ENCODE measurements at regions not wholly inside any gene's neighbourhood (a gene's known extent, or its start where the extent isn't known, plus 50 kb on each side); places are given as distances from the start of the nearest gene placed in this dataset.
A peak's percentile ranks its signal among the peaks of the same experiment; 100 is the strongest.
"Not testable (repeated sequence)": the region's sequence is repeated elsewhere in the genome, so short reads cannot be mapped to it uniquely, and the experiment has no call there.

DNA sequence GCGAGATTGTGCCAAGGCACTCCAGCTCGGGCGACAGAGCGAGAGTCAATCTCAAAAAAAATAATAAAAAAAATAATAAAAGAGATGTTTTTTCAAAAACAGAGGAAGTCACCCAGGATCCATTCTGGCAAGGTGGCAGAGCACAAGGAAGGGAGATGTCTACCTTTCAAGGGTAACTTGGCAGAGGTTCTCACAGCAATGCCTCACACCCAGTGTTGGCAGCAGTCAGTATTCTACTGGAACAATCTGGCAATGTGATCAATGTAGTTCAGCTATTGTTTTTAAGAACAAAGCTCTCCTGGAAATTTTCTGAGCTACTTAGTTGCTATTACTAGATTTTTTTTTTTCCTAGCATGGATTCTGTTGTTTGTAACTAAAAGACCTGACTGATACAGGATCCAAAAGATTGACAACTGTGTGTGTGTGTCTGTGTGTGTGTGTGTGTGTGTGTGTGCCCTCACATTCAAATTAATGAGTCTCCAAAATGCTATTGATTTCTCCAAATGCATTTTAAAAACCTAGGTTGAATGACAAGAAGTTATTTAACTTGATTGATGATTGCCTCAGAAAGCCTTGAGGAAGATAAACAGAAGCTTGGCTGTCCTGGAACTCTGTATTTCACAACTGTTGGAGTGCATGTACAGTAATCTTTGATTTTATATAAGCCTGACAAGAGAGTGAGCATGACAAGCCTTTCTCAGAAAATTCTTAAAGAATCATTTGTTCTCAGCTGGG is 114.1 kb upstream of the RREB1 start:
- DNase-seq = no peak

DNA sequence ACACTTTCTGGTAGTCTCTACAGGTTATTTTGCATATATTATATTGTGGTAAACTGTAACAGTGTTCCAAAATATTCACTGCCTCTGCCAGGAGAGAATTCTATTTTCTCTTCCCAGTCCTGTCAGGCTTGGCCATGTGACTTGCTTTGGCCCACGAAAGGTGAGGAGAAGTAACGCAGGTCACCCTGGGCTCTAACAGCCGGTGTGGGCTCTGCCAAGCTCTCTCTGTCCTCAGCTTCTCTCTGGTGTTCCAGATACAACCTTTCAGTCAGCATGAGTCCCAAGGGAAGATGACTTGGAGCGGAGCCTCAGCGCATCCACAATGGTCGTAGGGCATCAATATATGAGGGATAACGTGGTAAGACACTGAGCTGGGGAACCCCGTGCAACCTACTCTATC is 113.0 kb upstream of the RREB1 start:
- no peak for DNase-seq

DNA sequence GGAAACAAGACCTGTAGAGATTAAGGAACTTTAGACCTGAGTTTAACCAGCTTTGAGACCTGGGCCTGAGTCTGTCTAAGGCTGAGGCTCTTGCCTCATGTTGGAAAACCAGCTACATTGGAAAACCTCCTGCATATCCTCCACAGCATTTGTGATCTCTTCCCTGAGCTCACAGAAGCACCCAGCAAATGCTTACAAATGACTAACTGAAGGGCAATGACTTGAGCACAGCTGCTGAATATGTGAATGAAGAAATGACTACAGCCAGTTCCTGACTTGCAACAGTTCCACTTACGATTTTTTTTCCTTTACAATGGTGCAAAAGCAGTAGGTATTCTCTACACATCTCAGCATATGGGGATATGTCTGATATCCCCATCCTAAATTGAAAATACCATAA is 112.4 kb upstream of the RREB1 start:
- no peak for DNase-seq

DNA sequence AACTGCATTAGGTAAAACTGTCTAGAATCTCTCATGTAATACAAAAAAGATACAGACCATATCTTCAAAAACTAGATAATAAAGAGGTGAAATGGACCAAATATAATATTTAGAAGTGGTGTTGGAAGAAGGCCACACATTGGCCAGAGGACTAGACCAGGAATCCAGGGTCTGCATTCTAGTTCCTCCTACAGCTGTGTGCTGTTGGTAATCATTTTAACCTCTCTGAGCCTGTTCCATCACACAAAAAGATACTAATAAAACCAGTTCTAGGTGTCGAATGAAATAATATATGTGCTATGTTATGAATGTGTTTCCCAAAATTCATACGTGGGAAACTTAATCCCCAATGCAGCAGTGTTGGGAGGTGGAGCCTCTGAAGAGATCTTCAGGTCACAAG is 111.6 kb upstream of the RREB1 start:
- DNase-seq = no peak

DNA sequence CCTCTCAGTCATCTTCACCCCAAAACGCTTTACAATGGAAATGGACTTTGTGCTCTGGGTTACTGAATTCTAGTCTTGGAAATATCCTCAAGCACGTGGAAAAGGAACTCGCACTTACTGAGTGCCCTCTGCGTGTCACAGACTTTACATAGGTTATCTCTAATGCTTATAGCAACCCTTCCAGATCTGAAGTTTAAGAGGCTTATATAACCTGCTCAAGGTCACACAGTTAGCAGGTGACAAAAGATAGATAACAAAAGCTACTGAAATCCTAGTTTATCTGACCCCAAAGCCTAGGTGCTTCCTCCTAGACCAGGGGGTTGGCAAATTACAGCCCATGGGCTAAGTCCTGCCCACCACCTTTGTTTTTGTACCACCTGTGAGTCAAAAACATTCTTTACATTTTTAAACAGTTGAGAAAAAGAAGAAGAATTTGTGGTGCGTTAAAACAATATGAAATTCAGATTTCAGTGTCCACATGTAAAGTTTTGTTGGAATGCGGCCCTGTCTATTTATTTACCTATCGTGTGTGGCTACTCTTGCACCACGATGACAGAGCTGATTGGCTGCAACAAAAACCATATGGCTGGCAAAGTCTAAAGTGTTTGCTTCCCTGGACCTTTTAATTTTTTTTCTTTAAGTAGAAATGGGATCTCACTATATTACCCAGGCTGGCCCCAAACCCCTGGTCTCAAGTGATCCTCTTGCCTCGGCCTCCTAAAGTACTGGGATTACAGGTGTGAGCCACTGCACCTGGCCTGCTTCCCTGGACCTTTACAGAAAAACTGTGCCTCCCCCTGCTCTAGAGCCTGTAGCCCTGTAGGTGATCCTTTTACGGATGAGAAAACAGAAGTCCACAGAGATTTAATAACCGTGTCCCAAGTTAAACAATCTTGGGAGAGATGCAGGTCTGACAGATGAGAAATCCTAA is 110.2 kb upstream of the RREB1 start:
- no peak for DNase-seq

DNA sequence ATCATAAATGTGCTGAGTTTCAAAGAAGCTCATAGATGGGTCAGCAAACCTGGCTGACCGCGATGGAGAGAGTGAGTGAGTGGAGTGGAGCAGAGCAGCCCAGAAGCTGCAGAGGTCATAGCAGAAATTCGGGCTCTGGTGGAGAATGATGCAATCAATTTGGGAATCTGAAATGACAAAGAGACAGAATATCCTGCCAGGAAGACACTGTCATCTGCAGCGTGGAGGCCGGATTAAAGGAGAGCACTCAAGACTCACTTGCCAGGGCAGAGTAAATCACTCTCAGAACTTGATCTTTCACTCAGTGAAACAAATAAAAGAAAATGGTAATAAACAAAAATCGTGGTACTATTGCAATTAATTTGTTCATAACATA is 109.6 kb upstream of the RREB1 start:
- no peak for DNase-seq

DNA sequence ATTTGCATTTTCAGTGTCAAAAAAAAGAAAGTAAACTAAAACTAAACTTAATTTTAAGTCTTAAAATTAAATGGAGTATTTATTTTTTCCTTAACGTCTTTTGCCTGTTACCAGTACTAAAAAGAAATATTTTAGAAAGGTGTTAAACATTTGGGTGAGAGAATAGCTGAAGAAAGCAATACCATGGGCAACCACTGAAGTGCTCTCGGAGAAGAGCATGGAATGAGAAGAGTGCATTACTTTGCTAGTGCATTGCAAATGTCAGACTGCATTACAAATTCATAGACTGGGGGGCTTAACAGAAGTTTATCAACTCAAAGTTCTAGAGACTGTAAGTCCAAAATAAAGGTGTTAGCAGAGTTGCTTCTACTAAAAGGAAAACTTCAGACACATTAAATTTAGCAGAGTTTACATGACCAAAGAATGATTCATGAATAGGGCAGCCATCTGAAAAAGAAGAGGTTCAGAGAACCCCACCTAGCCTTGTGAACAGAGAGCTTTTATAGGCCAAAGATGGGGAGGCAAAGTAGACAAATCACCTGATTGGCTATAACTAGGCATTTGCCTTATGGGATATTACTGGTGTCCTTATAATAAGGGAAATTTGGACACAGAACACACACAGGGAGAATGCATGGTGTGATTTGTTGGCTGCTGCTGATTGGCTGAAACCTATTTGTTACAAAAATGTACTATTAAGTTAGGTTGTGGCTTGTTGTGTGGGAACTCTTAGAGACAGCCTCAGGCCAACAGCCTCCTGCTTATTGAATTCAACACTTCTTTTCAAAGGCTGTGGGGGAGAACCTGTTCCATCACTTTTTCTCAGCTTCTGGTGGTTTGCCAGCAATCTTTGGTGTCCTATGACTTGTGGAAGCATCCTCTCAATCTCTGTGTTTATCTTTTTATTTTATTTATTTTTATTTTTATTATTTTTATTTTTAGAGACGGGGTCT is 106.7 kb upstream of the RREB1 start:
- no peak for DNase-seq

DNA sequence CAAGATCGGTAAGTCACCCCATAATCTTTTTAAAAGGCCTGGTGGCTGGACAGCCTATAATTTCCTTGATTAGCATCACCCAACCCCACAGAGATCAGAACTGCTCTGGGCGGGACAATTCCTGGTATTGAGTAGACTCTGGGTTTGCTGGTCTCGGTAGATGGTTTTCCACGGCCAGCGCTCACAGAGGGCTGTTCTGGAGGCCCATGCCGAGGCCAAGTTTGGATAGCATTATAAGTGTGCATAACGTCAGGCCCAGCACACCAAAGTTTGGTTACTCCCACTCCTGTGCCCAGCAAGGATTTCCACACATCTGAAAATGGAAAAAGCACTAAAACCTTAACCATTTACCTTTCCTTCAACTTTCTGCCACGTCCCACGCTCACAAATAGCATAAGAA is 104.7 kb upstream of the RREB1 start:
- no peak for DNase-seq

DNA sequence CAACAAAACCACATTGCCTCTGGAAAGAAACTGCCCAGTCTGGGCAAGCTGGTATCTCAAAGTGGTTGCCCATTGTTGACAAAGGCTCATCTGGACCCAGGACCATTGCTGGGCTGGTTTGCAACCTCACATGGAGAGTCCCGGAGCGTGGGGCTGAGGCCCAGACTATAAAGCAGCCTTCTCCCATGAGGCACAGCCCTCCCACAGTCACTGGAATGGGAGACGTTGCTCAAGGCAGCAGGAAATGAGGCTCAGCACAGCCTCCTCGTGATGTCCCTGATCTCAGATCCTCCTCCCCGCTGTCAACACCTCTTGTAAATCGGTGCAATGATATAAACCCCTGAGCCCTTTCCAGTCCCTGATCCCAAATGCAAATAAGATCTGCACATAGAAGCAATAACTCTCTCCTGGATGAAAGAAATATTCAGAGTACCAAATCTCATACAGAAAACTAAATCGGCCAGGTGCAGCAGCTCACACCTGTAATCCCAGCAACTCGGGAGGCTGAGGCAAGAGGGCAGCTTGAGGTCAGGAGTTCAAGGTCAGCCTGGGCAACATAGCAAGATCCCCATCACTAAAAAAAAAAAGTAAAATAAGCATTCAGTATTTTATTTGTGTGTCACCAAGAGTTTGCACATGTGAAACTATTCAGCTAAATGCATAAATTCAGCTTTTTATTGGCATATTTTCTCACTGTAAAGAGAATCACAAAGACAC is 103.0 kb upstream of the RREB1 start:
- no peak for DNase-seq

DNA sequence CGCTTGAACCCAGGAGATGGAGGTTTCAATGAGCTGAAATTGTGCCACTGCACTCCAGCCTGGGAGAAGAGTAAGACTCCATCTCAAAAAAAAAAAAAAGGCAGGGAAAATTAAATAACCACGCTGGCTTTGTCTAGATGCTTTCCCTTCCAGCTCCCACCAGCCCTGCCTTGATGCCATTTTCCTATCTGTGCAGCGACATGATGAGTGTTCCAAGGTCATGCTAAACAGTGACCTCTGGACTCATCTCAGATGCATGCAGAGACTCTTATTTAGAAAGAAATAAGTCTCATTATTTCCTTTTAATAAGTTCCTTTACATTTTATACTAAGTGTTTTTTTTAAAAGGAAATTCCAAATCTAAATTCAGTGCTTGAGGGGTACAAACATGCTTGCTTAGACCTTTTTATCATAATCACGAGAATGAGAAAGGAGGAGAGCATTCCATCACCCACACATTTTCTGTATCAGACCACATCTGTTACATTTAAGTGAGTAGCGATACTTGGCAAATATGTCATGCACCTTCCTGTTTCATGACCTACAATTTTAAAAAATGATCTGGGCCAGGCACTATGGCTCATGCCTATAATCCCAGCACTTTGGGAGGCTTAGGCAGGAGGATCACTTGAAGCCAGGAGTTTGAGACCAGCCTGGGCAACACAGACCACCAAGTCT is 101.1 kb upstream of the RREB1 start:
- DNase-seq = no peak

DNA sequence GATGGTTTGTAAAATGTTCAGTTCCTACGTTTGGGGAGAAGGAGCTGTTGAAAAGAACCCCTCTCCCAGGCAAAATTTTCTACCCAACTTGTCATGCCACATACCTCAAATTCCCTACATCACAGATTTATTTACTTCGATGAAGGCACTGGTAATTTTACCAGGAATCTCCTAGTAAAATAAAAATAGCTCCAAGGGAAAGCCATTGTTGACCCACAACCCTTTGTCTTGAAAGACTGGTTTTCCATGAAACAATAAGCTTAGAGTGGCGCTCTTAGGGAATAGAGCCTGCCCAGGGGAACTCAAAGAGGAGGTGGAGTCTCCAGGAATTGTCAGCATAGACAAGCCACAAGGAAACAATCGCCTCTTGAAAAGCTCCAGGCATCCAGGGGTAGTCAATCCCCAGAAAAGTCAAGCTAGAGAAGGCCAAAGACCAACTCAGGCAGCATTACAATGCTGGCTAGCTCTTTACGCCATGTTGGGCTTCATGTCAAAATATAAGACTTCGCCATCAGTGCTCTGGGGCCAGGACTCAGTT is 99.2 kb upstream of the RREB1 start:
- no peak for DNase-seq

DNA sequence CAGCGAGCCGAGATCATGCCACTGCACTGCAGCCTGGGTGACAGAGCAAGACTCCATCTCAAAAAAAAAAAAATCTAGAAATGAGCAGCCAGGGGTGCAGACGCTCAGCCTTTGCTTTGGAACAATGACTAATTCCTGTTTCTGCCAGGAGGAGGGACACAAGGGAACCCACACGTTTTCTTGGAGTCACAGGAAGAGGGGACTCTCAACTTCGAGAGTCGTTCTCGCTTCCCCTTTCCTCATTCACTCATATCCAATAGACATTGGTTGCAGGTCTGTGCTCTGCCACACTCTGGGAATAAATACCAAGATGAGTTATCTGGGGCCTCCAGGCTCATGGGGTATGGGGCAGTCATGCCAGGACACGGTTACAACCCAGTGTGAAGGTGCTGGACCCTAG is 91.5 kb upstream of the RREB1 start:
- DNase-seq = no peak

DNA sequence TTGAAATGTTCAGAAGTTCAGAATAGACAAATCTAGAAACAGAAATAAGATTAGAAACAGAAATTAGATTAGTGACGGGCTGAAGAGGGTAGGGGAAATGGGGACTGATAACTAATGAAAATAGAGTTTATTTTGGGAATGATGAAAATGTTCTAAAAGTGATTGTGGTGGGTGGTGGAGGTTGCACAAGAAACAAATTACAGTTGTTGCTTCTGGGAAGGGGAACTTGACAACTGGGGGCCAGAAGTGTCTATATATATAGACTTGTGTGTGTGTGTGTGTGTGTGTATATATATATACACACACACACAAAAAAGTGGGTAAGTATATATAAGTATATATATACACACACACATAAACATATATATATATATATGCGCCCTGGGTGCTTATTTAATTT is 86.5 kb upstream of the RREB1 start:
- no peak for DNase-seq

DNA sequence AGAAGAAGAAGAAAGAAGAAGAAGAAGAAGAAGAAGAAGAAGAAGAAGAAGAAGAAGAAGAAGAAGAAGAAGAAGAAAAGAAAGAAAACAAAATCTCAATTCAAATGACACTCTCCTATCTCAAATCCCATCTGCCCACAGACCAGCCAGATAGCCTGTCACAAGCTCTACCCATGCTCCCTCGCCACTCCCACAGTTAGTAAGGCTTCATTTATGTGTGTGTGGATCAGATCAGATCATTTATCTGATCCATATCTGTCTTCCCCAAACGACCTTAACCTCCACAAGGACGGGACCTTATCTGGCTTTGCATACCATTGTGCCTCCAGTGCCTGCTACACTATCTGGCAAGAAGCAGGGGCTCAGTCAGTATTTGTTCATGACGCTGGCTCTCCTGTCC is 81.9 kb upstream of the RREB1 start:
- no peak for DNase-seq

DNA sequence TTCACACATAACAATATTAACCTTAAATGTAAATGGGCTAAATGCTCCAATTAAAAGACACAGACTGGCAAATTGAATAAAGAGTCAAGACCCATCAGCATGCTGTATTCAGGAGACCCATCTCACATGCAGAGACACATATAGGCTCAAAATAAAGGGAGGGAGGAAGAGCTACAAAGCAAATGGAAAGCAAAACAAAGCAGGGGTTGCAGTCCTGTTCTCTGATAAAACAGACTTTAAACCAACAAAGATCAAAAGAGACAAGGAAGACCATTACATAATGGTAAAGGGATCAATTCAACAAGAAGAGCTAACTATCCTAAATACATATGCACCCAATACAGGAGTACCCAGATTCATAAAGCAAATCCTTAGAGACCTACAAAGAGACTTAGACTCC is 78.8 kb upstream of the RREB1 start:
- DNase-seq = not testable (repeated sequence)

DNA sequence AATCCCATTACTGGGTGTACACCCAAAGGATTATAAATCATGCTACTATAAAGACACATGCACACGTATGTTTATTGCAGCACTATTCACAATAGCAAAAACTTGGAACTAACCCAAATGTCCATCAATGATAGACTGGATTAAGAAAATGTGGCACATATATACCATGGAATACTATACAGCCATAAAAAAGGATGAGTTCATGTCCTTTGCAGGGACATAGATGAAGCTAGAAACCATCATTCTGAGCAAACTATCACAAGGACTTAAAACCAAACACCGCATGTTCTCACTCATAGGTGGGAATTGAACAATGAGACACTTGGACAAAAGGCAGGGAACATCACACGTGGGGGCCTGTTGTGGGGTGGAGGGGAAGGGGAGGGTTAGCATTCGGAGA is 76.8 kb upstream of the RREB1 start:
- DNase-seq = not testable (repeated sequence)

DNA sequence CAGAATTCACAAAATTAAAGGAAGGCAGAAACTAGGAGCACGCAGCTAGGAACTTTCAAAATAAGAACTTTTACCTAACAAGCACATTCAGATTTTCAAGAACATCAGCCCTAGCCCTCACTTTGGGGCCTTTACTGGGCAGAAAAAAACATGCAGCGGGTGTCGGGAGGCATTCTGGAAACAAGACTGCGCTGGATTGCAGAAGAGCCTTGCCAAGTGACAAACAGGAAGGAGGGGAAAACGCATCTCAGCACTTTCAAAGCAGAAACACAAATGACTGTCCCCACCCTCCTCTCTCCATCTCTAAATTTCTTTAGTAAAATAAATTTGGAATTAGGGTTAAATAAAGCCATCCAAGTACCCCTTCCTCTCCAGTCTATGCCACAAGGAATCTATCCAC is 74.6 kb upstream of the RREB1 start:
- DNase-seq = no peak

DNA sequence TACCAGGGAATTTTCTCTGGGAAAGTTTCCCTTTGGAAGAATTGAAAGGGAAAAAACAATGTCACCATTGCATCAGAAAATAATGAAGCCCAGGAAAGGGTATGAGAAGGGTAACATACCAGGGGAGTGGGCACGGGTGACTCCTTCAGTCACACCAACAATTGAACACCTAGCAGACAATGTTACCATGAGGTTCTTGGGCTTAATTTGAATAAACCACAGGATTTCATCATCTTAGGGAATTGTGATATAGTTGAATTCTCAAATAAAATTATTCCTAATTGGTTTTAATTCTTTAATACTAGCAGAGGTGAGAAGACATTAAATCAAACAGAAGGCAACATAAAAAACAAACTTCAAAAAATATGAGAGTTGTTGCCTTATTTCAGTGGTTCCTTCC is 73.7 kb upstream of the RREB1 start:
- DNase-seq = no peak

DNA sequence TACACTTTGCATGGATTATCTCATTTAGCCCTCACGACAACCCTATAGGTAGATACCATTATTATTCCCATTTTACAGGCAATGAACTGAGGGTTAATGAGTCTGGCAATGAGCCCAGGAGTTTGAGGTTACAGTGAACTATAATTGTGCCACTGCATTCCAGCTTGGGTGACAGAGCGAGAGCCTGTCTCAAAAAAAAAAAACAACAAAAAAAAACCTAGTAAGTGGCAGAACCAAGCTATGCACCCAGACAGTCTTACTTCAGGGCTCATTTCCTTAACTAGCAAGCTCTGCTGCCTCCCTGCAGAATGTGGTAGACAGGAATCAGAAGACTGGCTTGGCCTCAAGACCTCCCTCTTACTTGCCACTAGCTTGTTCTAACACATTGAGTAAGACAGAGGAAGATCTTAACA is 71.9 kb upstream of the RREB1 start:
- no peak for DNase-seq

DNA sequence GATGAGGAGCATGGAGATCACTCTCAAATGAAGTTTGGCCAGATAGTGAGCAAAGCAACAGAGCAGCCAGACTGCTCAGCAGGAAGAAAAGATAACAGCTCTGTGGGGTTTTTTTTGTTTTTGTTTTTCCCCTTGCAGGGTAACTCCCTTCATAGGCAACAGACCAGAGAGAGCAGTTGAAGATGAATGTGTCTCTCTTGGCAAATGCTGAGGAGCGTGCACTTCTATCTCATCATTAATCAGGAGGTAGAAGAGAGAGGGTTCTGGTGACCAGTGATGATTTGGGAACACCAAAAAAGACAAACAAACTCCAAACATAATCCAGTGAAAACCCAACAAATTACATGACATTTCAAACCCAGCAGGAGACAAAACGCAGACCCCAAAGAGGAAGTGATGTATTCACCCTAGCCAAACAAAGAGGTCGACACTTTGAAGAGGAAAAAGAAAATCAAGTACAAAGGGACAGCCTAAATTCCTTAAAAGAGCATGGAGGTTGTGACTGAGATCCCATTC is 66.2 kb upstream of the RREB1 start:
- DNase-seq = no peak

DNA sequence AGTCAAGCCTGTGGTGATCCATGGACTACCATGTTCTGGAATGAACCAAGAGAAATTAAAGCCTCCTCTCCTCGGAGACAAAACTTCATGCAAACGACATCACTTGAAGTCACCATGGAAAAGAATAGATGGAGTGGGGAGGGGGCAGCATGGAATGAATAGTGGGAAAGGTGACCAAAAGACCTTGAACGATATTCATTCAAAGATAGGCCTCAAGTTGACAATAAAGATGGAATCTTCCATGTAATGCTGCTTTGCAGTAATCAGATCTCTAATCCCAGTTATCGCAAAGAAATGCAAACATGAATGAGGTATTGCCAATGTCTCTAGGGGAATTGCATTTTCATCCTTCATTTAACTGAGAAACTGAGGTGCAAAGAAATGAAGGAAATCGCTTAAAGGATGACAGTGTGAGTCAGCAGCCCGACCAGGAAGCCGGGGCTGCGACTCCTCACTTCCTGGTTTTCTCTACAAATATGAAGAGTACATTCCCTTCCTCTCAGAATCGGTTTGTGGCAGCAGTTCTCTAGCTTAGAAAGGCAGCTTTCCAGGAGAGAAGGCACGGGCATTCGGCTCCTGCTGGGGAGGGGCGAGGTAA is 65.6 kb upstream of the RREB1 start:
- peak; percentile 17 for DNase-seq

All from CD4-positive, alpha-beta T cell treated with Interleukin-6 for 4 hours (primary cell).